ENCODE measurements at regions not wholly inside any gene's neighbourhood (a gene's known extent, or its start where the extent isn't known, plus 50 kb on each side); places are given as distances from the start of the nearest gene placed in this dataset.
"Not testable (repeated sequence)": the region's sequence is repeated elsewhere in the genome, so short reads cannot be mapped to it uniquely, and the experiment has no call there.

GRCh38 chr9:65423691-65424436 lies 138.9 kb upstream of the FOXD4L5 start:
- TF ChIP-seq, protein P1, sequence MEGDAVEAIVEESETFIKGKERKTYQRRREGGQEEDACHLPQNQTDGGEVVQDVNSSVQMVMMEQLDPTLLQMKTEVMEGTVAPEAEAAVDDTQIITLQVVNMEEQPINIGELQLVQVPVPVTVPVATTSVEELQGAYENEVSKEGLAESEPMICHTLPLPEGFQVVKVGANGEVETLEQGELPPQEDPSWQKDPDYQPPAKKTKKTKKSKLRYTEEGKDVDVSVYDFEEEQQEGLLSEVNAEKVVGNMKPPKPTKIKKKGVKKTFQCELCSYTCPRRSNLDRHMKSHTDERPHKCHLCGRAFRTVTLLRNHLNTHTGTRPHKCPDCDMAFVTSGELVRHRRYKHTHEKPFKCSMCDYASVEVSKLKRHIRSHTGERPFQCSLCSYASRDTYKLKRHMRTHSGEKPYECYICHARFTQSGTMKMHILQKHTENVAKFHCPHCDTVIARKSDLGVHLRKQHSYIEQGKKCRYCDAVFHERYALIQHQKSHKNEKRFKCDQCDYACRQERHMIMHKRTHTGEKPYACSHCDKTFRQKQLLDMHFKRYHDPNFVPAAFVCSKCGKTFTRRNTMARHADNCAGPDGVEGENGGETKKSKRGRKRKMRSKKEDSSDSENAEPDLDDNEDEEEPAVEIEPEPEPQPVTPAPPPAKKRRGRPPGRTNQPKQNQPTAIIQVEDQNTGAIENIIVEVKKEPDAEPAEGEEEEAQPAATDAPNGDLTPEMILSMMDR (IDR thresholded peaks at IDR 0.05), result not testable (repeated sequence)
- TF ChIP-seq, protein P2, sequence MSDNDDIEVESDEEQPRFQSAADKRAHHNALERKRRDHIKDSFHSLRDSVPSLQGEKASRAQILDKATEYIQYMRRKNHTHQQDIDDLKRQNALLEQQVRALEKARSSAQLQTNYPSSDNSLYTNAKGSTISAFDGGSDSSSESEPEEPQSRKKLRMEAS (IDR thresholded peaks at IDR 0.05; ENCODE audit: low read depth), result not testable (repeated sequence)
- not testable (repeated sequence) for TF ChIP-seq TCF12 (IDR thresholded peaks at IDR 0.05); EZH2phosphoT487 (IDR thresholded peaks at IDR 0.05; ENCODE audit: borderline replicate concordance, low read depth); ZBTB33 (IDR thresholded peaks at IDR 0.05; ENCODE audit: borderline replicate concordance, low read depth); POLR2AphosphoS5 (IDR thresholded peaks at IDR 0.05; ENCODE audit: low read depth, low read length); EP300 (IDR thresholded peaks at IDR 0.05; ENCODE audit: borderline replicate concordance in 1 of 2, low read depth in 1 of 2, low read length in 1 of 2); MXI1 (IDR thresholded peaks at IDR 0.05; ENCODE audit: low read depth, low read length); ELF1 (IDR thresholded peaks at IDR 0.05); RAD21 (IDR thresholded peaks at IDR 0.05; ENCODE audit: low read length); PBX3 (IDR thresholded peaks at IDR 0.05); GATA2 (CRISPR knock-in tag; IDR thresholded peaks at IDR 0.05)
- TF ChIP-seq, protein P3, sequence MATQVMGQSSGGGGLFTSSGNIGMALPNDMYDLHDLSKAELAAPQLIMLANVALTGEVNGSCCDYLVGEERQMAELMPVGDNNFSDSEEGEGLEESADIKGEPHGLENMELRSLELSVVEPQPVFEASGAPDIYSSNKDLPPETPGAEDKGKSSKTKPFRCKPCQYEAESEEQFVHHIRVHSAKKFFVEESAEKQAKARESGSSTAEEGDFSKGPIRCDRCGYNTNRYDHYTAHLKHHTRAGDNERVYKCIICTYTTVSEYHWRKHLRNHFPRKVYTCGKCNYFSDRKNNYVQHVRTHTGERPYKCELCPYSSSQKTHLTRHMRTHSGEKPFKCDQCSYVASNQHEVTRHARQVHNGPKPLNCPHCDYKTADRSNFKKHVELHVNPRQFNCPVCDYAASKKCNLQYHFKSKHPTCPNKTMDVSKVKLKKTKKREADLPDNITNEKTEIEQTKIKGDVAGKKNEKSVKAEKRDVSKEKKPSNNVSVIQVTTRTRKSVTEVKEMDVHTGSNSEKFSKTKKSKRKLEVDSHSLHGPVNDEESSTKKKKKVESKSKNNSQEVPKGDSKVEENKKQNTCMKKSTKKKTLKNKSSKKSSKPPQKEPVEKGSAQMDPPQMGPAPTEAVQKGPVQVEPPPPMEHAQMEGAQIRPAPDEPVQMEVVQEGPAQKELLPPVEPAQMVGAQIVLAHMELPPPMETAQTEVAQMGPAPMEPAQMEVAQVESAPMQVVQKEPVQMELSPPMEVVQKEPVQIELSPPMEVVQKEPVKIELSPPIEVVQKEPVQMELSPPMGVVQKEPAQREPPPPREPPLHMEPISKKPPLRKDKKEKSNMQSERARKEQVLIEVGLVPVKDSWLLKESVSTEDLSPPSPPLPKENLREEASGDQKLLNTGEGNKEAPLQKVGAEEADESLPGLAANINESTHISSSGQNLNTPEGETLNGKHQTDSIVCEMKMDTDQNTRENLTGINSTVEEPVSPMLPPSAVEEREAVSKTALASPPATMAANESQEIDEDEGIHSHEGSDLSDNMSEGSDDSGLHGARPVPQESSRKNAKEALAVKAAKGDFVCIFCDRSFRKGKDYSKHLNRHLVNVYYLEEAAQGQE (IDR thresholded peaks at IDR 0.05; ENCODE audit: low read depth, low read length), result not testable (repeated sequence)
- TF ChIP-seq, protein P4, sequence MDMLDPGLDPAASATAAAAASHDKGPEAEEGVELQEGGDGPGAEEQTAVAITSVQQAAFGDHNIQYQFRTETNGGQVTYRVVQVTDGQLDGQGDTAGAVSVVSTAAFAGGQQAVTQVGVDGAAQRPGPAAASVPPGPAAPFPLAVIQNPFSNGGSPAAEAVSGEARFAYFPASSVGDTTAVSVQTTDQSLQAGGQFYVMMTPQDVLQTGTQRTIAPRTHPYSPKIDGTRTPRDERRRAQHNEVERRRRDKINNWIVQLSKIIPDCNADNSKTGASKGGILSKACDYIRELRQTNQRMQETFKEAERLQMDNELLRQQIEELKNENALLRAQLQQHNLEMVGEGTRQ (IDR thresholded peaks at IDR 0.05; ENCODE audit: borderline replicate concordance, low read depth, low read length), result not testable (repeated sequence)

Measured in SK-N-SH (cell line).